Fibroblast of lung (primary cell): ENCODE measurements at regions not wholly inside any gene's neighbourhood (a gene's known extent, or its start where the extent isn't known, plus 50 kb on each side); places are given as distances from the start of the nearest gene placed in this dataset.

Source experiments
- DNase-seq, 2 donors: peaks; one replicate each; pipeline versions ENCODE4 v3.0.0 to v3.0.0-alpha.2; 2010; ENCODE audit warnings: low read depth in 2 of 2
- H2AFZ ChIP-seq: 2 replicates; pipeline ENCODE4 v1.5.1; 2012; ENCODE audit warnings: low read length, control low read depth, inconsistent platforms
- H3K27ac ChIP-seq: 2 replicates; pipeline ENCODE4 v1.5.1; 2011; ENCODE audit warnings: low read length, control low read depth; ENCODE audit not compliant: insufficient read depth
- H3K27me3 ChIP-seq: 2 replicates; pipeline ENCODE4 v1.5.1; 2011; ENCODE audit warnings: mild to moderate bottlenecking, low read length; ENCODE audit not compliant: control insufficient read depth, insufficient read depth
- H3K36me3 ChIP-seq: 2 replicates; pipeline ENCODE4 v1.5.1; 2011; ENCODE audit warnings: low read length; ENCODE audit not compliant: control insufficient read depth, insufficient read depth
- H3K4me1 ChIP-seq: 2 replicates; pipeline ENCODE4 v1.5.1; 2011; ENCODE audit warnings: low read length; ENCODE audit not compliant: control insufficient read depth, insufficient read depth; ENCODE audit errors: extremely low read depth
- H3K4me2 ChIP-seq: 2 replicates; pipeline ENCODE4 v1.5.1; 2011; ENCODE audit warnings: low read length, control low read depth; ENCODE audit not compliant: insufficient read depth; ENCODE audit errors: extremely low read depth
- H3K4me3 ChIP-seq, 4 experiments: fragments of 200-600 bp in 1 of 4; sonication (generic) in 1 of 4; replicated peaks in 1 of 4; 2 replicates each; pipeline ENCODE4 v1.5.1; 2011 to 2016; ENCODE audit warnings: low read length in 4 of 4, low read depth in 3 of 4, mild to moderate bottlenecking in 3 of 4, control low read depth in 2 of 4, inconsistent platforms in 1 of 4, mixed read lengths in 1 of 4; ENCODE audit not compliant: insufficient read depth in 1 of 4; ENCODE audit errors: control extremely low read depth in 1 of 4
- H3K79me2 ChIP-seq: 2 replicates; pipeline ENCODE4 v1.5.1; 2012; ENCODE audit warnings: mild to moderate bottlenecking, low read length, inconsistent platforms; ENCODE audit not compliant: control insufficient read depth, insufficient read depth
- H3K9ac ChIP-seq: 2 replicates; pipeline ENCODE4 v1.5.1; 2011; ENCODE audit warnings: mild to moderate bottlenecking, low read length, control low read depth; ENCODE audit not compliant: insufficient read depth
- H3K9me3 ChIP-seq: 2 replicates; pipeline ENCODE4 v1.5.1; 2012; ENCODE audit warnings: low read depth, low read length; ENCODE audit not compliant: control insufficient read depth, insufficient read depth
- H4K20me1 ChIP-seq: 2 replicates; pipeline ENCODE4 v1.5.1; 2011; ENCODE audit warnings: low read length; ENCODE audit not compliant: control insufficient read depth, insufficient read depth; ENCODE audit errors: extremely low read depth
- CTCF ChIP-seq, 2 donors: IDR thresholded peaks in 1 of 2; conservative IDR thresholded peaks in 1 of 2; 1 replicate in 1 of 2; 2 replicates in 1 of 2; pipeline ENCODE4 v1.5.1; 2011 to 2012; ENCODE audit warnings: low read length in 2 of 2, control low read depth in 1 of 2, inconsistent platforms in 1 of 2, low read depth in 1 of 2, mild to moderate bottlenecking in 1 of 2
- EZH2 ChIP-seq: IDR thresholded peaks from 2 replicates; pipeline ENCODE4 v1.5.1; 2012; ENCODE audit warnings: low read length, control low read depth, mild to moderate bottlenecking; ENCODE audit errors: missing control alignments

- Histone ChIP-seq H3K27ac (no peak overlapping the region), H3K4me2 (no peak overlapping the region), H3K9ac (no peak overlapping the region), H4K20me1 (no peaks in the 10 kb centered on the region), H3K4me3 (no peak overlapping the region), H3K79me2 (no peaks in the 10 kb centered on the region), H3K36me3 (no peaks in the 10 kb centered on the region), H3K27me3 (no peaks in the 10 kb centered on the region), H2AFZ (no peak overlapping the region), H3K9me3 (no peaks in the 10 kb centered on the region), H3K4me1 (no peaks in the 10 kb centered on the region)
- TF ChIP-seq EZH2: no peak
- TF ChIP-seq CTCF (conservative IDR thresholded peaks at IDR 0.05 in 1 of 2, IDR thresholded peaks at IDR 0.05 in 1 of 2; ENCODE audit: low read depth in 1 of 2, low read length in 2 of 2): no peak
- no peak for DNase-seq
Observed at GRCh38 chr16:52787709-52788108, 240.8 kb upstream of the TOX3 start.

GRCh38 chr16:52786091-52786490, 239.1 kb upstream of the TOX3 start:
- no peak for DNase-seq
- no peak overlapping the region for H3K4me3 ChIP-seq
- no peak for TF ChIP-seq EZH2
- no peak for TF ChIP-seq CTCF (conservative IDR thresholded peaks at IDR 0.05 in 1 of 2, IDR thresholded peaks at IDR 0.05 in 1 of 2; ENCODE audit: low read depth in 1 of 2, low read length in 2 of 2)
- no peak overlapping the region for H2AFZ ChIP-seq
- no peak overlapping the region for H3K9ac ChIP-seq
- no peak overlapping the region for H3K27ac ChIP-seq
- H3K4me1 ChIP-seq: no peaks in the 10 kb centered on the region
- H3K79me2 ChIP-seq: no peaks in the 10 kb centered on the region
- no peaks in the 10 kb centered on the region for H3K36me3 ChIP-seq
- no peaks in the 10 kb centered on the region for H3K9me3 ChIP-seq
- H3K27me3 ChIP-seq: no peaks in the 10 kb centered on the region
- no peak overlapping the region for H3K4me2 ChIP-seq
- H4K20me1 ChIP-seq: no peaks in the 10 kb centered on the region

GRCh38 chr16:52785653-52786052, 238.7 kb upstream of the TOX3 start:
- H3K36me3 ChIP-seq: no peaks in the 10 kb centered on the region
- no peak overlapping the region for H3K27ac ChIP-seq
- H3K4me3 ChIP-seq: no peak overlapping the region
- no peak for DNase-seq
- no peaks in the 10 kb centered on the region for H3K9me3 ChIP-seq
- no peaks in the 10 kb centered on the region for H3K27me3 ChIP-seq
- no peak overlapping the region for H2AFZ ChIP-seq
- no peak overlapping the region for H3K4me2 ChIP-seq
- H3K4me1 ChIP-seq: no peaks in the 10 kb centered on the region
- no peaks in the 10 kb centered on the region for H3K79me2 ChIP-seq
- H4K20me1 ChIP-seq: no peaks in the 10 kb centered on the region
- no peak for TF ChIP-seq EZH2
- TF ChIP-seq CTCF (conservative IDR thresholded peaks at IDR 0.05 in 1 of 2, IDR thresholded peaks at IDR 0.05 in 1 of 2; ENCODE audit: low read depth in 1 of 2, low read length in 2 of 2): no peak
- no peak overlapping the region for H3K9ac ChIP-seq
